ENCODE measurements at regions not wholly inside any gene's neighbourhood (a gene's known extent, or its start where the extent isn't known, plus 50 kb on each side); places are given as distances from the start of the nearest gene placed in this dataset.

DNA sequence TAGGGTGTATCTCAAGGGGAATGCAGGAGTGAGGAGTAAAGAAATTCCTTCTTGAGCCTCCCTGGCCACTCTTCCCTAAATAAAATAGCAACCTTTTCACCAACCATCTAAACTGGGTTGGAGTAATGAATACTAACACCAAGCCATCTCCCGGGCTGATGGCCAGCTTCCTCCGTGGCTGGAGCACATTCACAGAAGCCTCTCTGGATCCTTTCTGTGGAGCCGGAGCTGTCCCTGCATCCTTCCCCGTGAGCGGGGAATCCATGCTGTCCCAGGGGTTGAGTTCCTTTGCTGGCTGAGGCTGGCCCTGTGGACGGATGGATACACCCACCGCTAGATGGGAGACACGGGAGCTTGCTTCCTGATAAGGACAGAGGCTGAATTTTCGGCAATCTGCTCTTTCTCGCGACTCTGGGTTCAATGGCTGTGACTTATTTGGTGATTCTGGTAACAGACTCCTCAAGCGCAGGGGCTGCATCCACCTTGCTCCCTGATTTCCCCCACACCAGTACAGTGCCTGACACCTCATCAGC, 370.3 kb downstream of the ZNF536 start:
- TF ChIP-seq, protein P1, sequence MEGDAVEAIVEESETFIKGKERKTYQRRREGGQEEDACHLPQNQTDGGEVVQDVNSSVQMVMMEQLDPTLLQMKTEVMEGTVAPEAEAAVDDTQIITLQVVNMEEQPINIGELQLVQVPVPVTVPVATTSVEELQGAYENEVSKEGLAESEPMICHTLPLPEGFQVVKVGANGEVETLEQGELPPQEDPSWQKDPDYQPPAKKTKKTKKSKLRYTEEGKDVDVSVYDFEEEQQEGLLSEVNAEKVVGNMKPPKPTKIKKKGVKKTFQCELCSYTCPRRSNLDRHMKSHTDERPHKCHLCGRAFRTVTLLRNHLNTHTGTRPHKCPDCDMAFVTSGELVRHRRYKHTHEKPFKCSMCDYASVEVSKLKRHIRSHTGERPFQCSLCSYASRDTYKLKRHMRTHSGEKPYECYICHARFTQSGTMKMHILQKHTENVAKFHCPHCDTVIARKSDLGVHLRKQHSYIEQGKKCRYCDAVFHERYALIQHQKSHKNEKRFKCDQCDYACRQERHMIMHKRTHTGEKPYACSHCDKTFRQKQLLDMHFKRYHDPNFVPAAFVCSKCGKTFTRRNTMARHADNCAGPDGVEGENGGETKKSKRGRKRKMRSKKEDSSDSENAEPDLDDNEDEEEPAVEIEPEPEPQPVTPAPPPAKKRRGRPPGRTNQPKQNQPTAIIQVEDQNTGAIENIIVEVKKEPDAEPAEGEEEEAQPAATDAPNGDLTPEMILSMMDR (conservative IDR thresholded peaks at IDR 0.05 in 1 of 2, IDR thresholded peaks at IDR 0.05 in 1 of 2; ENCODE audit: extremely low read depth in 1 of 2, insufficient read depth in 1 of 2, low read depth in 1 of 2, low read length in 2 of 2) = no peak
- TF ChIP-seq EZH2 (IDR thresholded peaks at IDR 0.05; ENCODE audit: borderline replicate concordance, low read length) = no peak

All from mammary epithelial cell (primary cell).